H1 (cell line): ENCODE measurements at regions not wholly inside any gene's neighbourhood (a gene's known extent, or its start where the extent isn't known, plus 50 kb on each side); places are given as distances from the start of the nearest gene placed in this dataset.

ENCODE experiments used
- CTCF ChIA-PET: fragments of 300-600 bp; sonication (Branson Sonifier 250); formaldehyde crosslinking; loops from one replicate; lab custom pipeline; 2021; ENCODE audit not compliant: partially characterized antibody; lab: Charles Lee
- POLR2A ChIA-PET: fragments of 300-600 bp; sonication (Branson Sonifier 250); formaldehyde crosslinking; loops from one replicate; lab custom pipeline; 2021; ENCODE audit warnings: inconsistent platforms; ENCODE audit not compliant: partially characterized antibody; lab: Charles Lee
- DNase-seq, 2 experiments: peaks; one replicate each; pipeline versions ENCODE4 v3.0.0 to v3.0.0-alpha.2; 2010 to 2022; ENCODE audit warnings: low spot score in 2 of 2, low read depth in 1 of 2, mixed read lengths in 1 of 2
- FAIRE-seq: peaks from 2 replicates; lab custom pipeline; 2011; peaks lifted over from hg19 to GRCh38; lab: Jason Lieb, UNC
- H2AFZ ChIP-seq: 2 replicates; pipeline ENCODE4 v1.8.1; 2012; ENCODE audit warnings: low read length, inconsistent platforms
- H2AK5ac ChIP-seq: 2 replicates; pipeline ENCODE4 v1.6.1; 2013; ENCODE audit warnings: low read depth, low read length
- H2BK120ac ChIP-seq: replicated peaks from 2 replicates; pipeline ENCODE3; 2013; ENCODE audit warnings: low read depth, low read length, inconsistent platforms
- H2BK12ac ChIP-seq: 2 replicates; pipeline ENCODE4 v1.6.1; 2013; ENCODE audit warnings: low read depth, low read length
- H2BK15ac ChIP-seq: 2 replicates; pipeline ENCODE4 v1.6.1; 2013; ENCODE audit warnings: low read length
- H2BK20ac ChIP-seq: 2 replicates; pipeline ENCODE4 v1.6.1; 2013; ENCODE audit warnings: low read length
- H2BK5ac ChIP-seq: 2 replicates; pipeline ENCODE4 v1.6.1; 2013; ENCODE audit warnings: low read depth, low read length
- H3K14ac ChIP-seq: 2 replicates; pipeline ENCODE4 v1.6.1; 2013; ENCODE audit warnings: inconsistent platforms; ENCODE audit not compliant: insufficient read length
- H3K18ac ChIP-seq: 2 replicates; pipeline ENCODE4 v1.6.1; 2013; ENCODE audit warnings: low read length; ENCODE audit errors: extremely low read depth
- H3K23ac ChIP-seq: 2 replicates; pipeline ENCODE4 v1.6.1; 2013; ENCODE audit warnings: inconsistent platforms; ENCODE audit not compliant: insufficient read length
- H3K23me2 ChIP-seq: 2 replicates; pipeline ENCODE4 v1.6.1; 2013; ENCODE audit warnings: low read depth, low read length
- H3K27ac ChIP-seq: 2 replicates; pipeline ENCODE4 v1.6.1; 2011; ENCODE audit warnings: low read depth, low read length, inconsistent platforms
- H3K27me3 ChIP-seq, 4 experiments: replicated peaks in 1 of 4; 1 replicate in 1 of 4; 2 replicates in 3 of 4; pipeline versions ENCODE4 v1.6.1 to v1.8.1; 2011 to 2013; ENCODE audit warnings: low read length in 3 of 4, mild to moderate bottlenecking in 3 of 4, inconsistent platforms in 2 of 4, mixed read lengths in 2 of 4, moderate library complexity in 1 of 4; ENCODE audit not compliant: control insufficient read depth in 3 of 4, insufficient read depth in 3 of 4; ENCODE audit errors: extremely low read depth in 1 of 4
- H3K36me3 ChIP-seq, 4 experiments: 2 replicates each; pipeline versions ENCODE4 v1.6.1 to v1.8.1; 2011 to 2013; ENCODE audit warnings: mild to moderate bottlenecking in 4 of 4, low read length in 3 of 4, moderate library complexity in 2 of 4, control low read depth in 1 of 4, inconsistent platforms in 1 of 4; ENCODE audit not compliant: insufficient read depth in 4 of 4, control insufficient read depth in 2 of 4
- H3K4ac ChIP-seq: replicated peaks from 2 replicates; pipeline ENCODE3; 2013; ENCODE audit warnings: low read length, low read depth, mixed read lengths, inconsistent platforms; ENCODE audit not compliant: insufficient read length
- H3K4me1 ChIP-seq, 4 experiments: replicated peaks in 1 of 4; 1 replicate in 1 of 4; 2 replicates in 3 of 4; pipeline versions ENCODE4 v1.6.1 to v1.8.1; 2011 to 2013; ENCODE audit warnings: low read length in 3 of 4, inconsistent platforms in 2 of 4, mixed read lengths in 1 of 4; ENCODE audit not compliant: insufficient read depth in 4 of 4, control insufficient read depth in 3 of 4
- H3K4me2 ChIP-seq, 2 experiments: 2 replicates each; pipeline versions ENCODE4 v1.6.1 to v1.8.1; 2011 to 2013; ENCODE audit warnings: low read depth in 2 of 2, low read length in 2 of 2, control low read depth in 1 of 2, inconsistent platforms in 1 of 2, mild to moderate bottlenecking in 1 of 2; ENCODE audit not compliant: insufficient read depth in 1 of 2
- H3K4me3 ChIP-seq, 4 experiments: fragments of 200-600, 300-600 bp in 1 of 4; sonication (generic), shearing (Covaris generic), sonication (Bioruptor Twin) in 1 of 4; 2 replicates each; pipeline versions ENCODE4 v1.5.1 to v1.8.1; 2011 to 2016; ENCODE audit warnings: low read length in 4 of 4, low read depth in 3 of 4, control low read depth in 2 of 4, inconsistent platforms in 2 of 4, mild to moderate bottlenecking in 2 of 4, mixed read lengths in 1 of 4, moderate library complexity in 1 of 4; ENCODE audit not compliant: insufficient read depth in 2 of 4; ENCODE audit errors: extremely low read depth in 1 of 4
- H3K56ac ChIP-seq: replicated peaks from 2 replicates; pipeline ENCODE3; 2013; ENCODE audit warnings: low read depth, mild to moderate bottlenecking, mixed read lengths, low read length, inconsistent platforms; ENCODE audit not compliant: insufficient read length
- H3K79me1 ChIP-seq: 2 replicates; pipeline ENCODE4 v1.6.1; 2013; ENCODE audit warnings: low read depth, low read length, control low read depth
- H3K79me2 ChIP-seq, 2 experiments: 2 replicates each; pipeline versions ENCODE4 v1.6.1 to v1.8.1; 2012 to 2013; ENCODE audit warnings: low read length in 2 of 2, mild to moderate bottlenecking in 2 of 2, inconsistent platforms in 1 of 2; ENCODE audit not compliant: insufficient read depth in 2 of 2, control insufficient read depth in 1 of 2
- H3K9ac ChIP-seq, 4 experiments: replicated peaks in 1 of 4; 1 replicate in 1 of 4; 2 replicates in 3 of 4; pipeline versions ENCODE4 v1.6.1 to v1.8.1; 2011 to 2013; ENCODE audit warnings: low read depth in 3 of 4, low read length in 3 of 4, control low read depth in 2 of 4, mild to moderate bottlenecking in 2 of 4, moderate library complexity in 2 of 4, inconsistent platforms in 1 of 4; ENCODE audit errors: extremely low read depth in 1 of 4
- H3K9me3 ChIP-seq, 2 experiments: 2 replicates each; pipeline versions ENCODE4 v1.6.1 to v1.8.1; 2012 to 2013; ENCODE audit warnings: mild to moderate bottlenecking in 2 of 2, moderate library complexity in 2 of 2, control low read depth in 1 of 2, inconsistent platforms in 1 of 2, low read depth in 1 of 2, low read length in 1 of 2, mixed read lengths in 1 of 2; ENCODE audit not compliant: insufficient read depth in 2 of 2
- H4K20me1 ChIP-seq, 2 experiments: replicated peaks in 1 of 2; 2 replicates each; pipeline versions ENCODE3 to v1.8.1; 2011 to 2013; ENCODE audit warnings: inconsistent platforms in 2 of 2, low read length in 2 of 2, mild to moderate bottlenecking in 1 of 2; ENCODE audit not compliant: insufficient read depth in 2 of 2, control insufficient read depth in 1 of 2
- H4K5ac ChIP-seq: 2 replicates; pipeline ENCODE4 v1.6.1; 2013; ENCODE audit warnings: low read length, low read depth, mixed read lengths, inconsistent platforms; ENCODE audit not compliant: insufficient read length
- H4K8ac ChIP-seq: 2 replicates; pipeline ENCODE4 v1.8.0; 2013; ENCODE audit warnings: mild to moderate bottlenecking, moderate library complexity, low read length, inconsistent platforms; ENCODE audit not compliant: insufficient read depth; ENCODE audit errors: extremely low read depth
- H4K91ac ChIP-seq: replicated peaks from 2 replicates; pipeline ENCODE3; 2013; ENCODE audit warnings: low read length, mixed read lengths, inconsistent platforms; ENCODE audit not compliant: insufficient read length
- ASH2L ChIP-seq: fragments of 200-600, 300-600 bp; sonication (generic); IDR thresholded peaks from one replicate; pipeline ENCODE4 v1.7.1; 2017; ENCODE audit warnings: low read length
- EP300 ChIP-seq, 2 experiments: IDR thresholded peaks; 1 replicate in 1 of 2; 2 replicates in 1 of 2; pipeline ENCODE4 v1.6.1; 2011 to 2012; ENCODE audit warnings: low read depth in 2 of 2, low read length in 2 of 2, mild to moderate bottlenecking in 2 of 2, borderline replicate concordance in 1 of 2, inconsistent platforms in 1 of 2, moderate library complexity in 1 of 2
- FOSL1 ChIP-seq: IDR thresholded peaks from 2 replicates; pipeline ENCODE4 v1.6.1; 2011; ENCODE audit warnings: mild to moderate bottlenecking, low read depth, low read length, moderate library complexity; ENCODE audit not compliant: insufficient read depth
- KDM4A ChIP-seq: IDR thresholded peaks from one replicate; pipeline ENCODE4 v1.7.1; 2012; ENCODE audit warnings: low read depth, mild to moderate bottlenecking, moderate library complexity, low read length, inconsistent platforms; ENCODE audit not compliant: severe bottlenecking
- SP4 ChIP-seq: IDR thresholded peaks from 2 replicates; pipeline ENCODE4 v1.6.1; 2012; ENCODE audit warnings: low read length, inconsistent platforms
- TEAD4 ChIP-seq: IDR thresholded peaks from 2 replicates; pipeline ENCODE4 v1.6.1; 2012; ENCODE audit warnings: low read depth, low read length, inconsistent platforms, mixed read lengths

DNA sequence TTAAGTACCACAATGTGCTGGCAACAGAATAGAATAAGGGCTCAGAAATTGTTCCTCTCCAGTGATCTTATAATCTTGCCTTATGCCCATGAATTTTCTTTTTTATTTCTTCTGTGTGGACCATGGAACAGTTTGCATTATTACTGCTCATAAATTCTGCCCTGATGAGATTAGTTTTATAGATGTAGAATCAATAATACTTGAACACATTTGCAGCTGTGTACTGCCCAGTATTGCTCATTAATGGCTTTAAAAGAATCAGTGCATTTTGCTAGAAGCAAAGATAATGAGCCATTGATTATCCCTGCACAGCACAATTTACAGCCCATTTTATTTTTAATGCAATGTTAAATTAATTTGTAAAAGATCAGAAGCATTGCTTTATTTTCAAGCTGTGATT lies 172.3 kb upstream of the STXBP6 start:
- Histone ChIP-seq H3K9me3 (no peaks in the 10 kb centered on the region), H2AK5ac (no peak overlapping the region), H3K27ac (no peak overlapping the region), H4K8ac (no peak overlapping the region), H3K18ac (no peak overlapping the region), H2AFZ (no peak overlapping the region), H4K5ac (no peak overlapping the region), H3K23ac (no peak overlapping the region), H3K4me3 (no peak overlapping the region), H3K79me2 (no peaks in the 10 kb centered on the region), H3K56ac (no peak overlapping the region), H3K9ac (no peak overlapping the region), H4K91ac (no peak overlapping the region), H3K79me1 (no peaks in the 10 kb centered on the region), H4K20me1 (no peaks in the 10 kb centered on the region), H3K4me2 (no peak overlapping the region), H2BK15ac (no peak overlapping the region), H2BK5ac (no peak overlapping the region), H3K36me3 (no peaks in the 10 kb centered on the region), H3K14ac (no peak overlapping the region), H3K4me1 (no peaks in the 10 kb centered on the region), H2BK12ac (no peak overlapping the region), H3K4ac (no peak overlapping the region), H2BK20ac (no peak overlapping the region), H3K27me3 (no peaks in the 10 kb centered on the region), H3K23me2 (no peaks in the 10 kb centered on the region; the same call in 1 of the 2 replicates), H2BK120ac (no peak overlapping the region)
- CTCF ChIA-PET = interaction anchor here (5.6 kb wide), 1 partner anchor 15 kb away, joined by 24 read pairs; no protein-coding TSS in a partner anchor
- DNase-seq = no peak
- FAIRE-seq = no peak
- TF ChIP-seq EP300 (IDR thresholded peaks at IDR 0.05; ENCODE audit: borderline replicate concordance in 1 of 2, low read depth in 2 of 2, low read length in 2 of 2) (no peak), ASH2L (no peak), SP4 (no peak), FOSL1 (no peak), KDM4A (no peak), TEAD4 (no peak)
- POLR2A ChIA-PET = no interaction called here
